Endothelial cell of umbilical vein (primary cell): ENCODE measurements at regions not wholly inside any gene's neighbourhood (a gene's known extent, or its start where the extent isn't known, plus 50 kb on each side); places are given as distances from the start of the nearest gene placed in this dataset.

Source experiments
- EZH2 ChIP-seq: IDR thresholded peaks from 2 replicates; pipeline ENCODE4 v1.6.1; 2012; ENCODE audit warnings: borderline replicate concordance, low read depth, mild to moderate bottlenecking, moderate library complexity, low read length, inconsistent platforms; ENCODE audit not compliant: severe bottlenecking
- FOS ChIP-seq: IDR thresholded peaks from 2 replicates; pipeline ENCODE4 v1.6.1; 2011; ENCODE audit warnings: mild to moderate bottlenecking, low read length, moderate library complexity, borderline replicate concordance; ENCODE audit not compliant: insufficient read depth
- JUN ChIP-seq: IDR thresholded peaks from 2 replicates; pipeline ENCODE4 v1.6.1; 2011; ENCODE audit warnings: borderline replicate concordance, low read depth; ENCODE audit not compliant: insufficient read length, insufficient read depth
- MYC ChIP-seq: IDR thresholded peaks from one replicate; pipeline ENCODE4 v1.6.1; 2011; ENCODE audit warnings: mild to moderate bottlenecking, low read depth, low read length
- POLR2A ChIP-seq: IDR thresholded peaks from 2 replicates; pipeline ENCODE4 v1.6.1; 2012; ENCODE audit warnings: low read depth, mild to moderate bottlenecking, control low read depth, low read length
- POLR2AphosphoS5 ChIP-seq: IDR thresholded peaks from 2 replicates; pipeline ENCODE4 v1.6.1; 2012; ENCODE audit warnings: low read depth, mild to moderate bottlenecking, control low read depth, low read length, moderate library complexity; ENCODE audit not compliant: insufficient read depth
- TF ChIP-seq, protein P1 (sequence below), 2 donors: IDR thresholded peaks; 1 replicate in 1 of 2; 2 replicates in 1 of 2; pipeline ENCODE4 v1.5.1; 2011; ENCODE audit warnings: low read length in 2 of 2, mild to moderate bottlenecking in 2 of 2, moderate library complexity in 2 of 2, control low read depth in 1 of 2, inconsistent platforms in 1 of 2, low read depth in 1 of 2; ENCODE audit not compliant: insufficient read depth in 1 of 2; ENCODE audit errors: extremely low read depth in 1 of 2
- TF ChIP-seq, protein P2 (sequence below): IDR thresholded peaks from 2 replicates; pipeline ENCODE4 v1.6.1; 2011; ENCODE audit not compliant: insufficient read depth, insufficient read length

DNA sequence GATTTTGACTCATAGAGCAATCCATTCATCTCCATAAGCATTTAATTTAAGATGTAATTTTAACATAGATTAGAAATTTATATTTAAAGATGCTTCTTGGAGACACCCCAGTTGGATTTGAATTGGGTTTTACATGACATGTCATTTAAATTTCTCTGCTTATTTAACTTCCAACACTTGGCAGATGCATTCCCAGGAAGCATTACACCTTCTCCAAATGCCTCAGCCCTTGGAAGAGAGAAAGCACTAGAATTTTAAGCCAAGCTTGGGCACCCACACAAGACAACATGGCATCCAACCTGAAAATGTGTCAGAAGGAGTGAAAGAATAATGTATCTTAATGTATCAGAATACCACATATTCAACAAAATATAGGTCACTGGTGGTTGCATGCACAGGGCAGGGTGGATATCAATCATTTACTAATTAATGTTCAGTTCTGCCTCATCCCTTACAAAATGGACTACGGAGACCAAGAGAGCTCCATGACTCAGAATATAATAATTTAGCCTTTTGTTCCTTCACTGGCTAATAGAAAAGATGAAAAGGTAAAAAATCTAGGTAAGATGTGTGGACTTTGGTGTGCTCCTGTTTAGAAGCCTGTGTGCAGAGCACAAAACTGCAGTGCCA lies 541.7 kb upstream of the SORCS1 start:
- TF ChIP-seq, protein P1, sequence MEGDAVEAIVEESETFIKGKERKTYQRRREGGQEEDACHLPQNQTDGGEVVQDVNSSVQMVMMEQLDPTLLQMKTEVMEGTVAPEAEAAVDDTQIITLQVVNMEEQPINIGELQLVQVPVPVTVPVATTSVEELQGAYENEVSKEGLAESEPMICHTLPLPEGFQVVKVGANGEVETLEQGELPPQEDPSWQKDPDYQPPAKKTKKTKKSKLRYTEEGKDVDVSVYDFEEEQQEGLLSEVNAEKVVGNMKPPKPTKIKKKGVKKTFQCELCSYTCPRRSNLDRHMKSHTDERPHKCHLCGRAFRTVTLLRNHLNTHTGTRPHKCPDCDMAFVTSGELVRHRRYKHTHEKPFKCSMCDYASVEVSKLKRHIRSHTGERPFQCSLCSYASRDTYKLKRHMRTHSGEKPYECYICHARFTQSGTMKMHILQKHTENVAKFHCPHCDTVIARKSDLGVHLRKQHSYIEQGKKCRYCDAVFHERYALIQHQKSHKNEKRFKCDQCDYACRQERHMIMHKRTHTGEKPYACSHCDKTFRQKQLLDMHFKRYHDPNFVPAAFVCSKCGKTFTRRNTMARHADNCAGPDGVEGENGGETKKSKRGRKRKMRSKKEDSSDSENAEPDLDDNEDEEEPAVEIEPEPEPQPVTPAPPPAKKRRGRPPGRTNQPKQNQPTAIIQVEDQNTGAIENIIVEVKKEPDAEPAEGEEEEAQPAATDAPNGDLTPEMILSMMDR (IDR thresholded peaks at IDR 0.05; ENCODE audit: extremely low read depth in 1 of 2, insufficient read depth in 1 of 2, low read depth in 1 of 2, low read length in 2 of 2), result no peak
- TF ChIP-seq POLR2A, result no peak
- TF ChIP-seq POLR2AphosphoS5, result no peak
- no peak for TF ChIP-seq EZH2
- TF ChIP-seq JUN, result no peak
- TF ChIP-seq MYC, result no peak
- TF ChIP-seq, protein P2, sequence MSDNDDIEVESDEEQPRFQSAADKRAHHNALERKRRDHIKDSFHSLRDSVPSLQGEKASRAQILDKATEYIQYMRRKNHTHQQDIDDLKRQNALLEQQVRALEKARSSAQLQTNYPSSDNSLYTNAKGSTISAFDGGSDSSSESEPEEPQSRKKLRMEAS, result no peak
- TF ChIP-seq FOS, result no peak
